ENCODE measurements at regions not wholly inside any gene's neighbourhood (a gene's known extent, or its start where the extent isn't known, plus 50 kb on each side); places are given as distances from the start of the nearest gene placed in this dataset.
A peak's percentile ranks its signal among the peaks of the same experiment; 100 is the strongest.
"Not testable (repeated sequence)": the region's sequence is repeated elsewhere in the genome, so short reads cannot be mapped to it uniquely, and the experiment has no call there.

DNA sequence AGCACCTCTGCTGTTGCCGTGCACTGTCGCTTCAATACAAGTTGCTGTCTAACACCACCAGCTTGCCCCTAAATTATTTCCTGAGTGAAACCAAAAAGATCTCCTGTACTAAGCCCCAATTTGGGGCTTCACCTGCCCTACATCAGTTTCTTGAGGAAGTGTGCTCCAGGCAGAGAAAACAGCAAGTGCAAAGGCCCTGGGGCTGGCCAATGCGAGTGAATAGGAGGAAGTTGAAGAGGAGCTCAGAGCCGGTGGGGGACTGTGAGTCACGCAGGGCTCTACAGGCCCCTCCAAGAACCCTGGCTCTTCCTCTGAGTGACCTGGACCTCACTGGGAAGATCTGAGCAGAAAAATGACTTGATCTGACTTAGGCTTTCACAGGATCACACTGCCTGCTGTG is 117.2 kb downstream of the IPO8 start:
- DNase-seq (ENCODE audit: low spot score): no peak

DNA sequence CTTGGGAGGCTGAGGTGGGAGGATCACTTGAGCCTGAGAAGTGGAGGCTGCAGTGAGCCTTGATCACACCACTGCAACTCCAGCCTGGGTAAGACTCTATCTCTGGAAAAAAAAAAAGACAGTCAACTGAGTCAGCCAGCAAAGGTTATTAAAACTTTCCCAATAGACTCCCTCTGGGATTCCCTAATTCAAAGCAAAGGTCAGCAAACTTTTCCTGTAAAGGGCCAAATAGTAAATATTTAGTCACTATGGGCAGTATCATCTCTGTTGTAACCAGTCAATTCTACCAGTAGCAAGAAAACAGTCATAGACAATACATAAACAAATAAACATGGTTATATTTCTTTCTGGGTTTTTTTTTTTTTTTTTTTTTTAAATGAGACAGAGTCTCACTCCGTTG is 122.5 kb downstream of the IPO8 start:
- no peak for DNase-seq (ENCODE audit: low spot score)

DNA sequence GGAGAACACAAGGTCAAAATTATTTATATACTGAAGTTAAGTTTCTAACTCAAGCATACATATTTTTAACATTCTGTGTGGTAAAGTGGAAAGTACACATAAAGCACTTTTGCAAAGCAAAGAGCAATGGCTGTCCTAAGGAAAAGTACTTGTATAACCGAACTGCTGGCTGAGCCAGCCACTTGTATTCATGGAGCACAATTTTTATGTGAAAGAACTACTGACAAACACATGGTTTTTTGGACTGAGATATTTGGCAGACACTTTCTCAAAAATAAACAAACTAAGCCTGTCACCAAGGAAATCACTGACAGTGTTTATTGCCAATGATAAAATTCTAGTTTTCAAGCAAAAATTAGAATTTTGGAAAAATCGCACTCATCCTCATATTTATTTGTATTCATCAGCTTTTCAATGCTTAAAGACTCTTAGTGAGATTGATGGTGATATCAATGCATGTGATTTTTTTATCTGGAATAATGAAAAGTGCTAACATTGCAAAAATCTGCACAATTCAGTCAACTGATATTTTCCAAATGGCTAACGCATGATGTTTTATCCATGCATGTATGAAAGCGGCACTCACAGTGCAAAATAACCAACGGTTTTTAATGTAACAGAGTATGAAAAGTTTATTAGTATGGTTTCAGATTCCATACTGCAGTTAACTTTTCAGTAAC is 125.3 kb downstream of the IPO8 start:
- DNase-seq (ENCODE audit: low spot score): no peak

DNA sequence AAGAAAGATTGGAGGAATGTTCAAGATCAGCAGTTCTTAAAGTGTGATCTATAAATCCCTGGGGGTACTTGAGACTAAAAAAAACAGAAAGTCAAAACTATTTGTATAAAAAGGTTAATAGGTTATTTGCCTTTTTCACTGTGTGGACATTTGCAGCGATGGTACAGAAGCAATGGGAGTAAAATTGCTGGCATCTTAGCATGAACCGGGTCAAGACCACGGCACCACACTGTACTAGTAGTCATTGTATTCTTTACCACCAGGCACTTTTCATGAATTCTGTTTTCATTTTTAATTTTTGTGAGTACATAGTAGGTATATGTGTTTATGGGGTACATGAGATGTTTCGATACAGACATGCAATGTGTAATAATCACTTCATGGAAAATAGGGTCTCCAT is 126.2 kb downstream of the IPO8 start:
- no peak for DNase-seq (ENCODE audit: low spot score)

DNA sequence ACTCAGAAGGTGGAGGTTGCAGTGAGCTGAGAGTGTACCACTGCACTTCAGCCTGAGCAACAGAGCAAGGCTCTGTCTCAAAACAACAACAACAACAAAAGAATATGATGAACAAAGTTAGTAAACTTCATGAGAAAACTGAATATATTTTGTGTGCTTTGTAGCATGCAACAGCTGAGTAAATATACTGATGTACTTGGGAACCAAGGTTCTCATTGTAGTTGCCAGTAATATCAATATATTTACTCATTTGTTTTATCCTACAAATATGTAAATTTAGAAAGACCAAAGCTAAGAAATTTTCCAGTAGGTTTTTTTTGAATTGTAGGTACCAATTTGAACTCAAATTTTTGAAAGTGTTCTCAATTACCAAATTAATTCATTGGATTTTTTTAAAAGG is 127.2 kb downstream of the IPO8 start:
- DNase-seq (ENCODE audit: low spot score): no peak

DNA sequence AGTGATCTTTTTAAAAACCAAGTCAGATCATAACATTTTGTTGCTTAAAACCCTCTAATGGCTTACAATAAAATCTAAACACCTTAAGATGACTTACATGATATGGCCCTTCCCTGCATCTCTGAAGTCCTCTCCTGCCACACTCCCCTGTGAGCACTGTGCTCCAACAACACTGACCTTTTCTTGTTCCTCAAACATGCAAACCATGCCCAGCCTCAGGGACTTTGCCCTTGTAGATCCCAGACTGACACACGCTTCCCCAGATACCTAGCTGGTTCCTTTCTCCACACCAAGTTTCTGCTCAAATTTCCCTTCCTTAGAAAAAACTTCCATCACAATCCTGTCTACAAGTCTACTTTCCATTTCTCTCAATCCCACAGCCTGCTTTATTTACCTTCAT is 128.6 kb downstream of the IPO8 start:
- DNase-seq (ENCODE audit: low spot score): no peak

DNA sequence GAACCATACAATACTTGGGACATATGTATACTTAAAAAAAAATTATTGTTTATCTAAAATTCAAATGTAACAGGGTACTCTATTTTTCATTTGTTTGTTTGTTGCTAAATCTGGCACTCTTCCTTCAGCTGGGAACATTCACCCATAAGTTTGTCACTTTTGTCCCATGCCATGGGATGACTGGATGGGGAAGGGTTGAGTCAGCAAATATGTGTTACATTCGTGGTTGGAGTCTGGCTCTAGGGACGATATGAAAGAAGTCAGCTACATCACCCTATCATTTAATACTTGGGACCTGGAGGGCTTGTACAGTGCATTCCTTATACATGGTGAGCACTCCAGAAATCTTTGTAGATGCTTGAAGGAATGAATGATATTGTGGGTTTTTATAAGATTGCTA is 131.3 kb downstream of the IPO8 start:
- DNase-seq (ENCODE audit: low spot score): no peak

DNA sequence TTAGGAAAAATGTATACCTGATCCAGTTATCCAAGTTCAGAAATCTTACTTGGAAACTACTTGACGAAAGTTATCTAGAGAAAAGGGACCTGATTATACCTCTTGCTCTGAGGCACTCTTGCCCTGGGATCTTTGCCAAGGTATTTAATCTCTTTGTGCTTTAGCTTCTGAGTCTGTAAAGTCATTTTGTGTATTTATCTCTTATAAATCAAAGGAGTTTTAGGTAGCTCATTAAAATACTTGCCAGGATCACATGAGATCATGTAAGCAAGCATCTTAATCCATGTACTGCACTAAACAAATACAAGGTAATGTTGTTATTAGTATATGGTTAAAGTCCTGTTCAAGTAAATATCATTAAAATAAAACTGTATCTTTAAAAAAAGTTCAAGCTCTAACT is 147.5 kb downstream of the IPO8 start:
- no peak for DNase-seq (ENCODE audit: low spot score)

DNA sequence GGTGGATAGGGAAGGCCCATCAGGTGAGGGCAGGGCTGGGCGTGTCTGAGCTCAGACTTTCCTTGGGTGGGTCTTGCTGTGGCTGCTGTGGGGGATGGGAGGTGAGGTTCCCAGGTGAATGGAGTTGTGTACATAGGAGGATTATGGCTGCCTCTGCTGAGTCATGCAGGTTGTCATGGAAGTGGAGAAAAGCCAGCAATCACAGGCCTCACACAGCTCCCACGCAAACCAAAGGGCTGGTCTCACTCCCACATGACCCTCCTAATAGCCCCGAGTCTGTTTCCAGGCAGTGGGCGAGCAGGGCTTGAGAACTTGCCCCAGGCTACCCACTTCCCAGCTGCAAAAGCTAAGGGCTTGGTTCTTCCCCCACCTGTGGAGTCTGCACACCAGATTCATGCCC is 149.5 kb downstream of the IPO8 start:
- DNase-seq (ENCODE audit: low spot score): no peak

DNA sequence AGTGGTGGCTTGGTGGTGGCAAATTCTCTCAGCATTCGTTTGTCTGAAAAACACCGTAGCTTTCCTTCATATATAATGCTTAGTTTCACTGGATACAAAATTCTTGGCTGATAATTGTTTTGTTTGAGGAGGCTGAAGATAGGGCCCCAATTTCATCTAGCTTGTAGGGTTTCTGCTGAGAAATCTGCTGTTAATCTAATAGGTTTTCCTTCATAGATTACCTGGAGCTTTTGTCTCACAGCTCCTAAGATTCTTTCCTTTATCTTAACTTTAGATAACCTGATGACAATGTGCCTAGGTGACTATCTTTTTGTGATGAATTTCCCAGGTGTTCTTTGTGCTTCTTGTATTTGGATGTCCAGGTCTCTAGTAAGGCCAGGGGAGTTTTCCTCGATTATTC is 151.0 kb downstream of the IPO8 start:
- not testable (repeated sequence) for DNase-seq (ENCODE audit: low spot score)

DNA sequence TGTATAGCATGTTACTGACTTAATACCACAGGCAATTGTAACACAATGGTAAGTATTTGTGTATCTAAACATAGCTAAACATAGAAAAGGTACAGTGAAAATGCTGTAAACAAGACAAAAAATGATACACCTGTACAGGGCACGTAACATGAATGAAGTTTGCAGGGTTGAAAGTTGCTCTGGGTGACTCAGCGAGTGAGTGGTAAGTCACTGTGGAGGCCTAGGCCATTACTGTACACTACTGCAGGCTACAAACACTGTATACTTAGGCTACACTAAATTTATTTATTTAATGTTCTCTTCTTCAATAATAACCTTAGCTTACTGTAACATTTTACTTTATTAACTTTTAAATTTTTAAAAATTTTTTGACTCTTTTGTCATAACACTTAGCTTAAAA is 158.4 kb downstream of the IPO8 start:
- DNase-seq (ENCODE audit: low spot score): no peak

DNA sequence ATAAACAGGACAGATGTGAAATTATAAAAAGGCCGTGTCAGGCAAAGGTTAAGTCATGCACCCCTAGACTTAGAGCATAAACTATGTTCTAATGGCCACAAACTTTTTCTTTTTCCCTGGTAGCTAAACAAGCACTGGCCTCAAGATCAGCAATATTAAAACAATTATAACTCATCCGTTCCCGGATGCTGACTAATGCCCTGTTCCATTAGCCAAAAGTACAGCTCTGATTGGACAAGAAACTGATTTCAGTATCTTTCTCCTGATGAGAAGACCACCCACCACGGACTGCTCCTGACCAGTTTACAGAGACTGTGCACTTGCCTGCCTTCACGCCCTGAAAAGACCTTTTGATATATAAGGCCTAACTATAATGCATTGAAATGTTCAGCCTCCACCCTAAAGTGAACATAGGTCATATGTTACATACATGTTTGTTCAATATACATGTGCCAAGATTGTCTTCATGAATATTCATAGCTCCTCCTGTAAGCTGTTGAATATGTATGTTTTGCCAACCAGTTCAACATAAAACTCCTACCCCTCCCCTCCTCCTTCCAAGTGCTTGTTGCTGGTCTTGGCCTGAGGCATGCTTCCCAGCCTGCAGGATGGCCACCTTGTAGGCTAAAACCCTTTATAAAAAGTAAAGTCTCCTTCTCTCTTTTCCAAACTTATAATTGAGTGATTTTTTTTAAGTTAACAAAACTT is 162.0 kb downstream of the IPO8 start:
- DNase-seq (ENCODE audit: low spot score): peak; percentile 10

DNA sequence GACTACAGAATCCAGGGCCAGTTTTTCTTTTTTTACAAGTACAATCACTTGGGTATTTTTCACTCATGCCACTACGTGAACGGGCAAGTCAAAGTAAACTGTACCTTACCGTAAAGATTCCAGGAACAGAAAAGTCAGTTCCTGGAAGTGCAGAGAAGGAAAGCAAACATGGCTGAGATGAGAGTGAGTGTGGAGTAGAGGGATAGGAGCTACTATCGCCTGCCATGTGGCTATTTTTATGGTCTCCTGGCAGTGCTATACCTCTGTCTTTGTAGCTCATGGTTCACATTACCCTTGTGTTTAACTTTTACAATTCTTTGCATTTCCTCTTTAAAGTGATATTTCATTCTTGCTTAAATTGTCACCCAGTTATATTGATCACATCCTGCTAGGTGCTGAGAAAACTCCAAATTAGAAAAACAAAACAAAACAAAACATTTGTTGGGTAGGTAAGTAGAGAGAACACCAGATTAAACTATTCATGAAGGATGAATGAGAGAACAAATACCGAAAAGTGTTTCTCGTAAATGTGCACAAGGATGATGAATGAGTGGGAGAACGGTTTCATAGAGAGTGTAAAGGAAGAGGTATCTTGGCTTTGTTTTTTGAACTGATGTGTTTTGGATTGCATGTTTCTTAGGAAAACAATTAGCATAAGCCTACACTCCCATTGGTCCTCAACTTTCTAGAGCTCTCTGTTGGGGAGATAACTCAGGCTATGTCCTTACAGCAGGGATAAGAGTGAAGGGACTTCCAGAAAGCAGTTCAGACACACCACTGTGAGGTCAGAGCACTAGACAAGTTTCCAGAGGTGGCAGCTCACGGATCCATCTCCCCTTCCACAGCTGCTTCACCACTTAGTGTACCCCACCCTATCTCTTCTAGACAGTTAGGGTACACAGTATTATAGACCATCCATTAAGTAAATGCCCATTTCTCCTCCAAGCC is 163.7 kb downstream of the IPO8 start:
- DNase-seq (ENCODE audit: low spot score): no peak

DNA sequence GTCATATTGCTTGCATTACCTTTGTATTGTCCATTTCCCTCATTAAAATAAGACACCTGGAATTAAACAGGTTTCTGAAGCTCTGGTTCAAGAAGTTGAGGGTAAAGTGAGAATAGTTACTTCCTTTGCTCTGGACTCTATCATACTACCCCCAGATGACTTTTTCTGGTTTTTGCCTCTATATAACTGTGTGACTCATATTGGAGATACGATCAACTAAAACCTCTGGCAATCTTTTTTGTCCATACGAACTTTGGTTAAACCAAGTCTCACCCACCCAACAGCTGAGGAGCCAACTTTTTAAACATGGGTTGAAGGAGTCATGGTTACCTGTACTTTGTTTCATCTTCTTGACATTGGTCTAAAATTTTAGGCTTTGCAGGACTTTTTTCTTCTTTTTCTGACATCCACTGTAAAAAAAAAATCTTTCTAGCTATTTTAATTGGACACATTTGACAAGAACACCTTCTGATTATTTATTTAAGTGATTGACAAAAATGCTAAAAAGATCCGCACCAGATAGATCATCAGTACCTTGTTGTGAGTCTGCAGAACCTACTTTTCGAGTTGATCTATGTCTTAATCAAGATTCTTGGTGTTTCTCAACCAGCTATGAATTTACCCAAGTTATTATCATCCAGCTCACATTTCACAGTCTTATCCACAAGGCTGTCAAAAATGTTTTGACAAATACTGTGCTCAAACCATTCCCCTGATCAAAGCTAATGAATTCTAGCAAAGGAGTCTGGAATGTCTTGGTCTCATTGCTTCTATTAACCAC is 166.0 kb downstream of the IPO8 start:
- DNase-seq (ENCODE audit: low spot score): no peak

DNA sequence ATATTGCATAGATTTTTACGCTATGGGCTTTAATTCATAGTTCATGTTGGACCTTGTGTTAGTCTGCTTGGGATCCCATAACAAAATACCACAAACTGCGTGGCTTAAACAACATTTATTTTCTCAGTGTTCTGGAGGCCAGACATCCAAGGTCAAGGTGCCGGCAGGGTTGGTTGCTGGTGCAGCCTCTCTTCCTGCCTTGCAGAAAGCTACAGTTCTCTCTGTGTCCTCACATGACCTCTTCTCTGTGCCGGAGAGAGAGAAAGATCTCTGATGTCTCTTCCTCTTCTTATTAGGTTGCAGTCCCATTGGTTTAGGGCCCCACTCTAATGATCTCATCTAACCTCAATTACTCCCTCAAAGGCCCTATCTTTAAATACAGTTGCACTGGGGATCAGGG is 170.5 kb downstream of the IPO8 start:
- DNase-seq (ENCODE audit: low spot score): no peak

DNA sequence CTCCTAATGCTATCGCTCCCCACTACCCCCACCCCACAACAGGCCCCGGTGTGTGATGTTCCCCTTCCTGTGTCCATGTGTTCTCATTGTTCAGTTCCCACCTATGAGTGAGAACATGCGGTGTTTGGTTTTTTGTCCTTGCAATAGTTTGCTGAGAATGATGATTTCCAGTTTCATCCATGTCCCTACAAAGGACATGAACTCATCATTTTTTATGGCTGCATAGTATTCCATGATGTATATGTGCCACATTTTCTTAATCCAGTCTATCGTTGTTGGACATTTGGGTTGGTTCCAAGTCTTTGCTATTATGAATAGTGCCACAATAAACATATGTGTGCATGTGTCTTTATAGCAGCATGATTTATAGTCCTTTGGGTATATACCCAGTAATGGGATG is 175.4 kb downstream of the IPO8 start:
- not testable (repeated sequence) for DNase-seq (ENCODE audit: low spot score)

DNA sequence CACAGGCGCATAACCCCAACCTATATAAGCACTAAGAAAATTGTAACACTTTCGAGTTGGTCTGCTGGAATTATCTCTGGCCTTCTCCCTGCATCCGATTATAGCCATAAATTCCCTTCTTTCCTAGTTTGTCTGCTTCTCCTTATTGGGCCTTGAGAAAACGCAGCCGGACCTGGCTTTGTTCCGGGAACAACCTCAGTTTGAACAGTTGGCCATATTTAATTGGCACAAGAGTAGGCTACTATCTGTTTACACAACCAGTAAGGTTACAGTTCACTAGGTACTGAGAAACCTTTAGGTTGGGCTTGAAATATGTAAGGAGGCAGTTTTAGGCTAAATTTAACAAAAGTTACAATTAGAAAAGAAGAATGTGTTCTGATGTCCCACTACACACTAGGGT is 176.1 kb downstream of the IPO8 start:
- DNase-seq (ENCODE audit: low spot score): no peak

DNA sequence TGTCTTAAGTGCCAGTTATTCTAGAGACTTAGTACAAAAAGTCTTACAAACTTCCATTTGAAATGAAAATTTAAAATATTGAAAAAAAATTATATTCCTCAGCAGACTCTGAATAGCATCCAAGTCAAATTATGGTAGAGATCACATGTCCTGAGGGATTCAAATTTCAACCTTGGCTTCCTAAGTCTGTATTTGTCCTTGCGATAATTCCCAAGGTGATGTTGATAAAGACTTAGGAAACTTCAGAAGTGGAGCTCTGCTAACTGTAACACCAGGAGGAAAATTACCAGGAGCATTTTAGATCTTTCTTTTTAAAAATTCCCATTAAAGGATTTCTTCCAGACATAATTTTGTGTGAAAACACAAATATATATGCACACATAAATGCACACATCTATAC is 178.3 kb downstream of the IPO8 start:
- DNase-seq (ENCODE audit: low spot score): no peak

DNA sequence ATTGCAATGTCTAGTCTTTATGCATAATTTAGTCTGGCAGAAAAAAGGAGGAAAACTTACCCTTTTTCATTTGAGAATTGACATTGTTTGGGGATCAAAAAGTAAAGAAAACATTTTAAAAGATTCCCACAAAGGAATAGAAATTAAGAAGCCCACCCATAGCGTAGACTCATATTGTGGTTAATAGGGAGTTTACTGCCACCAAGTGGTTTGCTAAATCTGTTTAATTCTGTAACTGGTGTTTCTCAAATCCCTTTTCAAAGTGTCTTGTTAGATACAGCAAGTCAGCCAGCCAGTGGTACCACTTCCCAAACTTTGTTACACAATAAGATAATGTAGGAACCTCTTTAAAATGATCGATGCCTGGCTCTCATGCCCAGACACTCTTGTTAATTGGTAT is 180.3 kb downstream of the IPO8 start:
- DNase-seq (ENCODE audit: low spot score): no peak

DNA sequence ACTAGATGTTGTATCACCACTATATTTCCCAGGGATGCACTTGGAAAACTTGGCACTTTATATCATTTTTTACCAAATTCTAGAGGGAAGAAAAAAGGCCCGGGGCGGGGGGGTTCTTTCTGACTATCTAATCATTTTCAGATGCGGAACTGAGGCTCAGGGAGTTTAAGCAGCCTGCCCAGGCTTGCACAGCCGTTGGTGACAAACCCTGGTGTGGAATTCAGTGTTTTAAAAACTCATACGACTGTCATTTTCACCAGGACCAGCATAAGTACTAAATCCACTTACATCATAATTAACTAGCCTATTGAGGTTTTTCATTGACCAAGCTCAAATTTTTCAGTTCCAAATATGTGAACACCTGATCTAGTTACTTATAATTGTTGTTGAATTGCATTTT is 181.0 kb downstream of the IPO8 start:
- no peak for DNase-seq (ENCODE audit: low spot score)

DNA sequence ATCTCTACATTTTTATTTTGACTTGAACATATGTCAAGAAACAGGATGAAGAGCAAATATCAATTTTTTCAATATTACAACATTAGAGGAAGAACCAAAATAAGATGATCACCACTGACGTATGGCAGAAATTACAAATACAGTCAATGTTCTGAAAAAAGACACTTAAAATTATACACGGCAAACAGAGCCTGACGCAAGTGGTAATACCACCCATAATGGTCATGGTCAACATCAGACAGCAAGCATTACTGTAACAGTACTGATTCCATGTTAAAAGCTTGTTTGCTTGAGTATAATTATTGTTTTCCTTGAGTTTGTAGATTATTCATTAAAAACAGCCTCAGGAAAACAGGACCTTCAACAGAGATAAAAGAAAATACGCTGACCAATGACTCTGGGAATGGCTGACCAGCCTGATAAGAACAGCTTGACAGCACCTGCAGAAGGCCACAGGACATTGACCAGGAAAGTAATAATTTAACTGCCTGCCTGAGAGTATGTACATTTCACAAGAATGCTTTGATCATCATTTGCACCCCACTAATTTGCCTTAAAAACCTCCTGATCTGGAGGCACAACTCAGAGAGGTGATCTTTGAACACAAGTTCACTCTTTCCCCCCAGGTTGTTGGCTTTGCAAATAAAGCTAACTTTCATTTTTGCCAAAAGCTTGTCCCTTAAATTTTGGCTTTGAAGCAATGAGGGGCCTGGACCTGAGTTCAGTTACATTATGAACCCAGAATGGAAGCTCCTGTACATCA is 187.3 kb downstream of the IPO8 start:
- DNase-seq (ENCODE audit: low spot score): no peak

All from AG08395 (cell line).